GM12878 (cell line): ENCODE measurements at regions not wholly inside any gene's neighbourhood (a gene's known extent, or its start where the extent isn't known, plus 50 kb on each side); places are given as distances from the start of the nearest gene placed in this dataset.
"Not testable (repeated sequence)": the region's sequence is repeated elsewhere in the genome, so short reads cannot be mapped to it uniquely, and the experiment has no call there.

ENCODE experiments used
- DPF2 ChIP-seq: fragments of 450-650 bp; IDR thresholded peaks from 2 replicates; pipeline ENCODE4 v1.6.1; 2017; ENCODE audit warnings: mild to moderate bottlenecking
- JUNB ChIP-seq: IDR thresholded peaks from 2 replicates; pipeline ENCODE4 v1.6.1; 2016; ENCODE audit warnings: antibody characterized with exemption, mild to moderate bottlenecking

DNA sequence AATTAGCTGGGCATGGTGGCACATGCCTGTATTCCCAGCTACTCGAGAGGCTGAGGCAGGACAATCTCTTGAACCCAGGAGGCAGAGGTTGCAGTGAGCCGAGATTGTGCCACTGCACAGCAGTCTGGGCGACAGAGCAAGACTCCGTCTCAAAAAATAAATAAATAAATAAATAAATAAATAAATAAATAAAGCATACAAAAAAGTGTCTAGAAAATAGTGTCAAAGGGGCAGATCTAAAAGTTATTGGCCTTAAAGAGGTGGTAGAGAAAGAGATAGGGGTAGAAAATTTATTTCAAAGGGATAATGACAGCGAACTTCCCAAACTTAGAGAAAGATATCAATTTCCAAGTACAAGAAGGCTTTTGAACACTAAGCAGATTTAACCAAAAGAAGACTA, 1160.6 kb upstream of the DIAPH2 start:
- not testable (repeated sequence) for TF ChIP-seq JUNB, DPF2
